H9 (cell line): ENCODE measurements at regions not wholly inside any gene's neighbourhood (a gene's known extent, or its start where the extent isn't known, plus 50 kb on each side); places are given as distances from the start of the nearest gene placed in this dataset.

Experiments used
- DNase-seq: peaks from one replicate; pipeline ENCODE4 v3.0.0-alpha.2; 2017
- H2AFZ ChIP-seq: one replicate; pipeline ENCODE4 v1.6.1; 2013; ENCODE audit warnings: mild to moderate bottlenecking, low read length, control low read depth, moderate library complexity
- H2AK5ac ChIP-seq: 2 replicates; pipeline ENCODE4 v1.6.1; 2013; ENCODE audit warnings: low read length, control low read depth, mixed read lengths; ENCODE audit not compliant: insufficient read length
- H2BK120ac ChIP-seq: one replicate; pipeline ENCODE4 v1.6.1; 2013; ENCODE audit warnings: low read depth, mild to moderate bottlenecking, low read length, control low read depth, inconsistent platforms; ENCODE audit not compliant: poor library complexity, severe bottlenecking
- H2BK12ac ChIP-seq: 2 replicates; pipeline ENCODE4 v1.6.1; 2013; ENCODE audit warnings: low read length, control low read depth, mixed read lengths, low read depth; ENCODE audit not compliant: insufficient read length
- H2BK15ac ChIP-seq: 2 replicates; pipeline ENCODE4 v1.6.1; 2013; ENCODE audit warnings: low read depth, low read length, control low read depth
- H2BK20ac ChIP-seq: one replicate; pipeline ENCODE4 v1.6.1; 2013; ENCODE audit warnings: low read depth, mild to moderate bottlenecking, low read length, control low read depth, inconsistent platforms; ENCODE audit not compliant: poor library complexity, severe bottlenecking
- H2BK5ac ChIP-seq: 2 replicates; pipeline ENCODE4 v1.6.1; 2013; ENCODE audit warnings: low read length, control low read depth, mixed read lengths; ENCODE audit not compliant: insufficient read length
- H3K14ac ChIP-seq: 2 replicates; pipeline ENCODE4 v1.6.1; 2013; ENCODE audit warnings: low read length, control low read depth; ENCODE audit not compliant: insufficient read depth
- H3K18ac ChIP-seq: 2 replicates; pipeline ENCODE4 v1.6.1; 2013; ENCODE audit warnings: low read depth, mild to moderate bottlenecking, mixed read lengths, low read length, control low read depth; ENCODE audit not compliant: insufficient read length
- H3K23ac ChIP-seq: 2 replicates; pipeline ENCODE4 v1.6.1; 2013; ENCODE audit warnings: low read length, control low read depth, mixed read lengths, low read depth; ENCODE audit not compliant: insufficient read length
- H3K23me2 ChIP-seq: 2 replicates; pipeline ENCODE4 v1.6.1; 2013; ENCODE audit warnings: low read depth, mild to moderate bottlenecking, mixed read lengths, low read length, control low read depth; ENCODE audit not compliant: insufficient read length, poor library complexity, severe bottlenecking
- H3K27ac ChIP-seq: 2 replicates; pipeline ENCODE4 v1.5.1; 2013; ENCODE audit warnings: low read length, control low read depth, mixed read lengths, low read depth; ENCODE audit not compliant: insufficient read length
- H3K27me3 ChIP-seq: 2 replicates; pipeline ENCODE4 v1.6.1; 2013; ENCODE audit warnings: low read length, control low read depth, inconsistent platforms; ENCODE audit not compliant: insufficient read depth
- H3K4ac ChIP-seq: 2 replicates; pipeline ENCODE4 v1.6.1; 2013; ENCODE audit warnings: low read depth, mild to moderate bottlenecking, control low read depth, inconsistent platforms, low read length, moderate library complexity
- H3K4me1 ChIP-seq: 2 replicates; pipeline ENCODE4 v1.6.1; 2013; ENCODE audit warnings: low read length, control low read depth, inconsistent platforms; ENCODE audit not compliant: insufficient read depth
- H3K4me2 ChIP-seq: 2 replicates; pipeline ENCODE4 v1.6.1; 2013; ENCODE audit warnings: low read length, control low read depth, mixed read lengths; ENCODE audit not compliant: insufficient read length, insufficient read depth
- H3K56ac ChIP-seq: 2 replicates; pipeline ENCODE4 v1.6.1; 2013; ENCODE audit warnings: low read depth, mild to moderate bottlenecking, mixed read lengths, low read length, control low read depth; ENCODE audit not compliant: insufficient read length
- H3K79me1 ChIP-seq: 2 replicates; pipeline ENCODE4 v1.6.1; 2013; ENCODE audit warnings: low read depth, mild to moderate bottlenecking, moderate library complexity, low read length, control low read depth, inconsistent platforms; ENCODE audit not compliant: insufficient read depth, poor library complexity, severe bottlenecking
- H3K79me2 ChIP-seq: 2 replicates; pipeline ENCODE4 v1.6.1; 2013; ENCODE audit warnings: low read length, control low read depth, inconsistent platforms; ENCODE audit not compliant: insufficient read depth
- H3K9ac ChIP-seq: 2 replicates; pipeline ENCODE4 v1.6.1; 2013; ENCODE audit warnings: low read length, control low read depth, mixed read lengths; ENCODE audit not compliant: insufficient read length; ENCODE audit errors: extremely low read depth
- H3K9me3 ChIP-seq: one replicate; pipeline ENCODE4 v1.6.1; 2013; ENCODE audit warnings: low read depth, low read length, inconsistent platforms; ENCODE audit not compliant: control insufficient read depth
- H3T11ph ChIP-seq: one replicate; pipeline ENCODE4 v1.6.1; 2013; ENCODE audit warnings: mild to moderate bottlenecking, low read length, control low read depth, inconsistent platforms
- H4K20me1 ChIP-seq: one replicate; pipeline ENCODE4 v1.6.1; 2013; ENCODE audit not compliant: control insufficient read depth, insufficient read length, insufficient read depth
- H4K5ac ChIP-seq: 2 replicates; pipeline ENCODE4 v1.6.1; 2013; ENCODE audit warnings: low read depth, mild to moderate bottlenecking, mixed read lengths, low read length, control low read depth; ENCODE audit not compliant: insufficient read length
- H4K8ac ChIP-seq: replicated peaks from 2 replicates; pipeline ENCODE4 v1.6.1; 2013; ENCODE audit warnings: low read length, control low read depth, mixed read lengths, low read depth; ENCODE audit not compliant: insufficient read length
- H4K91ac ChIP-seq: 2 replicates; pipeline ENCODE4 v1.6.1; 2013; ENCODE audit warnings: low read depth, mild to moderate bottlenecking, moderate library complexity, mixed read lengths, low read length, control low read depth; ENCODE audit not compliant: insufficient read length
- H3K27ac Mint-ChIP-seq, 3 experiments: 2 replicates in 2 of 3; 3 replicates in 1 of 3; pipeline ENCODE4 v1.8.0; 2020 to 2021; ENCODE audit warnings: mixed read lengths in 3 of 3, mild to moderate bottlenecking in 1 of 3, moderate library complexity in 1 of 3
- H3K27me3 Mint-ChIP-seq: 2 replicates; pipeline ENCODE4 v1.8.0; 2021; ENCODE audit warnings: low read depth, mild to moderate bottlenecking, moderate library complexity, mixed read lengths
- H3K36me3 Mint-ChIP-seq, 3 experiments: 2 replicates in 2 of 3; 3 replicates in 1 of 3; pipeline ENCODE4 v1.8.0; 2020 to 2021; ENCODE audit warnings: low read depth in 3 of 3, mixed read lengths in 3 of 3; ENCODE audit not compliant: insufficient read depth in 1 of 3
- H3K4me1 Mint-ChIP-seq, 2 experiments: 2 replicates each; pipeline ENCODE4 v1.8.0; 2020; ENCODE audit warnings: mixed read lengths in 2 of 2
- H3K4me3 Mint-ChIP-seq, 2 experiments: 2 replicates in 1 of 2; 3 replicates in 1 of 2; pipeline ENCODE4 v1.8.0; 2020 to 2021; ENCODE audit warnings: mild to moderate bottlenecking in 2 of 2, mixed read lengths in 2 of 2, moderate library complexity in 1 of 2
- H3K9me3 Mint-ChIP-seq, 2 experiments: 2 replicates in 1 of 2; 3 replicates in 1 of 2; pipeline ENCODE4 v1.8.0; 2020; ENCODE audit warnings: mild to moderate bottlenecking in 2 of 2, mixed read lengths in 2 of 2, moderate library complexity in 1 of 2
- WGBS: extraction: QIAGEN DNeasy Blood & Tissue Kit; methylation state at CpG from one replicate; pipeline ENCODE4 v1.1.7; 2013; ENCODE audit warnings: missing lambda C conversion rate, low lambda C conversion rate, mixed read lengths; ENCODE audit not compliant: insufficient read length; ENCODE audit errors: extremely low coverage; 5-methylcytosine and 5-hydroxymethylcytosine counted together
- TF ChIP-seq, protein P1 (sequence below): fragments of 200-600 bp; sonication (generic); conservative IDR thresholded peaks from 3 replicates; pipeline ENCODE4 v1.8.0; 2021; ENCODE audit warnings: antibody characterized with exemption, mild to moderate bottlenecking

DNA sequence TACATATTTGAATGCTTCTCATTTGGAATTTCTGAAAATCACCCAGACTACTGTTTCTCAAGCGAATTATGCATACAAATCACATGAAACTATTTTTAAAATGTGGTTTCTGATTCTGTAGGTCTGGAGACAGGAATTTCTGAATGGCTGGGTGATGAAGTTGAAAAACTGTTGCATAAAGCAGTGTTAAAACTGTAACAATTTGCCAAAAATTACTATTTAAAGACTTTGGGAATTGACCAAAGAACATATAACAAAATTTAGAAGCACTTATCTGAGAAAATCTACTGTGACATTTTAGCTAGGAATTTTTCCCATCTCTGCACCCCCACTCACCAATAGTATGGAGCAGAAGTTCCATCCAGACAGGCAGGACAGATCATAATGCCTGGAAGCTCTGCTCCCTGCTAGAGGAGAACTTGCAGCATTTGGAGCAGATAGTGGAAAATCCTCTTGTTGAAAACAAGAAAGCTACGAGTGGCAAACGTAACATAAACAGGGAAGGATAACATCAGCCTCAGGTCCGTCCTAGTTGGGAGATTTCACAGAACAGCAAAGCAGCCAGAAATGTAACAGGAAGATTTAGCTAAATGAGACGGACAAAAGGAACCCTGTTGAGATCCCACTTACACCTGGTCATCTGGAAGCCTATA lies 132.3 kb upstream of the MCTP2 start:
- Mint-ChIP-seq H3K27ac (no peak overlapping the region), H3K4me1 (peaks cover 0 to 4% of the 10 kb centered on the region in 2 experiments; a peak in 2 of 4 replicates), H3K27me3 (no peaks in the 10 kb centered on the region), H3K4me3 (no peak overlapping the region), H3K36me3 (peaks cover 0 to 4% (median 3%) of the 10 kb centered on the region in 3 experiments; a peak in 1 of 7 replicates), H3K9me3 (peaks cover 2 to 5% of the 10 kb centered on the region in 2 experiments; a peak in 3 of 5 replicates)
- Histone ChIP-seq H3K4me2 (no peak overlapping the region), H3K9ac (no peak overlapping the region), H2BK20ac (no peak overlapping the region), H2BK15ac (no peak overlapping the region), H3K4me1 (no peaks in the 10 kb centered on the region), H4K8ac (no peak overlapping the region), H4K20me1 (no peaks in the 10 kb centered on the region), H4K5ac (no peak overlapping the region), H3T11ph (no peak overlapping the region), H3K9me3 (no peaks in the 10 kb centered on the region), H3K14ac (no peak overlapping the region), H3K27me3 (no peaks in the 10 kb centered on the region), H2AK5ac (no peak overlapping the region), H4K91ac (no peak overlapping the region), H3K79me1 (no peaks in the 10 kb centered on the region), H2BK120ac (no peak overlapping the region), H2AFZ (no peak overlapping the region), H3K56ac (no peak overlapping the region), H3K79me2 (no peaks in the 10 kb centered on the region), H3K4ac (no peak overlapping the region), H2BK5ac (no peak overlapping the region), H3K23ac (no peak overlapping the region), H2BK12ac (no peak overlapping the region), H3K27ac (no peak overlapping the region), H3K23me2 (no peaks in the 10 kb centered on the region), H3K18ac (no peak overlapping the region)
- DNase-seq, result no peak
- WGBS, result no CpG with 5 or more reads among the region's 5 CpGs
- TF ChIP-seq, protein P1, sequence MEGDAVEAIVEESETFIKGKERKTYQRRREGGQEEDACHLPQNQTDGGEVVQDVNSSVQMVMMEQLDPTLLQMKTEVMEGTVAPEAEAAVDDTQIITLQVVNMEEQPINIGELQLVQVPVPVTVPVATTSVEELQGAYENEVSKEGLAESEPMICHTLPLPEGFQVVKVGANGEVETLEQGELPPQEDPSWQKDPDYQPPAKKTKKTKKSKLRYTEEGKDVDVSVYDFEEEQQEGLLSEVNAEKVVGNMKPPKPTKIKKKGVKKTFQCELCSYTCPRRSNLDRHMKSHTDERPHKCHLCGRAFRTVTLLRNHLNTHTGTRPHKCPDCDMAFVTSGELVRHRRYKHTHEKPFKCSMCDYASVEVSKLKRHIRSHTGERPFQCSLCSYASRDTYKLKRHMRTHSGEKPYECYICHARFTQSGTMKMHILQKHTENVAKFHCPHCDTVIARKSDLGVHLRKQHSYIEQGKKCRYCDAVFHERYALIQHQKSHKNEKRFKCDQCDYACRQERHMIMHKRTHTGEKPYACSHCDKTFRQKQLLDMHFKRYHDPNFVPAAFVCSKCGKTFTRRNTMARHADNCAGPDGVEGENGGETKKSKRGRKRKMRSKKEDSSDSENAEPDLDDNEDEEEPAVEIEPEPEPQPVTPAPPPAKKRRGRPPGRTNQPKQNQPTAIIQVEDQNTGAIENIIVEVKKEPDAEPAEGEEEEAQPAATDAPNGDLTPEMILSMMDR, result no peak
